H9 (cell line): ENCODE measurements at regions not wholly inside any gene's neighbourhood (a gene's known extent, or its start where the extent isn't known, plus 50 kb on each side); places are given as distances from the start of the nearest gene placed in this dataset.

Experiments used
- DNase-seq: peaks from one replicate; pipeline ENCODE4 v3.0.0-alpha.2; 2017
- H2AFZ ChIP-seq: one replicate; pipeline ENCODE4 v1.6.1; 2013; ENCODE audit warnings: mild to moderate bottlenecking, low read length, control low read depth, moderate library complexity
- H2AK5ac ChIP-seq: 2 replicates; pipeline ENCODE4 v1.6.1; 2013; ENCODE audit warnings: low read length, control low read depth, mixed read lengths; ENCODE audit not compliant: insufficient read length
- H2BK120ac ChIP-seq: one replicate; pipeline ENCODE4 v1.6.1; 2013; ENCODE audit warnings: low read depth, mild to moderate bottlenecking, low read length, control low read depth, inconsistent platforms; ENCODE audit not compliant: poor library complexity, severe bottlenecking
- H2BK12ac ChIP-seq: 2 replicates; pipeline ENCODE4 v1.6.1; 2013; ENCODE audit warnings: low read length, control low read depth, mixed read lengths, low read depth; ENCODE audit not compliant: insufficient read length
- H2BK15ac ChIP-seq: 2 replicates; pipeline ENCODE4 v1.6.1; 2013; ENCODE audit warnings: low read depth, low read length, control low read depth
- H2BK20ac ChIP-seq: one replicate; pipeline ENCODE4 v1.6.1; 2013; ENCODE audit warnings: low read depth, mild to moderate bottlenecking, low read length, control low read depth, inconsistent platforms; ENCODE audit not compliant: poor library complexity, severe bottlenecking
- H2BK5ac ChIP-seq: 2 replicates; pipeline ENCODE4 v1.6.1; 2013; ENCODE audit warnings: low read length, control low read depth, mixed read lengths; ENCODE audit not compliant: insufficient read length
- H3K14ac ChIP-seq: 2 replicates; pipeline ENCODE4 v1.6.1; 2013; ENCODE audit warnings: low read length, control low read depth; ENCODE audit not compliant: insufficient read depth
- H3K18ac ChIP-seq: 2 replicates; pipeline ENCODE4 v1.6.1; 2013; ENCODE audit warnings: low read depth, mild to moderate bottlenecking, mixed read lengths, low read length, control low read depth; ENCODE audit not compliant: insufficient read length
- H3K23ac ChIP-seq: 2 replicates; pipeline ENCODE4 v1.6.1; 2013; ENCODE audit warnings: low read length, control low read depth, mixed read lengths, low read depth; ENCODE audit not compliant: insufficient read length
- H3K23me2 ChIP-seq: 2 replicates; pipeline ENCODE4 v1.6.1; 2013; ENCODE audit warnings: low read depth, mild to moderate bottlenecking, mixed read lengths, low read length, control low read depth; ENCODE audit not compliant: insufficient read length, poor library complexity, severe bottlenecking
- H3K27ac ChIP-seq: 2 replicates; pipeline ENCODE4 v1.5.1; 2013; ENCODE audit warnings: low read length, control low read depth, mixed read lengths, low read depth; ENCODE audit not compliant: insufficient read length
- H3K27me3 ChIP-seq: 2 replicates; pipeline ENCODE4 v1.6.1; 2013; ENCODE audit warnings: low read length, control low read depth, inconsistent platforms; ENCODE audit not compliant: insufficient read depth
- H3K4ac ChIP-seq: 2 replicates; pipeline ENCODE4 v1.6.1; 2013; ENCODE audit warnings: low read depth, mild to moderate bottlenecking, control low read depth, inconsistent platforms, low read length, moderate library complexity
- H3K4me1 ChIP-seq: 2 replicates; pipeline ENCODE4 v1.6.1; 2013; ENCODE audit warnings: low read length, control low read depth, inconsistent platforms; ENCODE audit not compliant: insufficient read depth
- H3K4me2 ChIP-seq: 2 replicates; pipeline ENCODE4 v1.6.1; 2013; ENCODE audit warnings: low read length, control low read depth, mixed read lengths; ENCODE audit not compliant: insufficient read length, insufficient read depth
- H3K56ac ChIP-seq: 2 replicates; pipeline ENCODE4 v1.6.1; 2013; ENCODE audit warnings: low read depth, mild to moderate bottlenecking, mixed read lengths, low read length, control low read depth; ENCODE audit not compliant: insufficient read length
- H3K79me1 ChIP-seq: 2 replicates; pipeline ENCODE4 v1.6.1; 2013; ENCODE audit warnings: low read depth, mild to moderate bottlenecking, moderate library complexity, low read length, control low read depth, inconsistent platforms; ENCODE audit not compliant: insufficient read depth, poor library complexity, severe bottlenecking
- H3K79me2 ChIP-seq: 2 replicates; pipeline ENCODE4 v1.6.1; 2013; ENCODE audit warnings: low read length, control low read depth, inconsistent platforms; ENCODE audit not compliant: insufficient read depth
- H3K9ac ChIP-seq: 2 replicates; pipeline ENCODE4 v1.6.1; 2013; ENCODE audit warnings: low read length, control low read depth, mixed read lengths; ENCODE audit not compliant: insufficient read length; ENCODE audit errors: extremely low read depth
- H3K9me3 ChIP-seq: one replicate; pipeline ENCODE4 v1.6.1; 2013; ENCODE audit warnings: low read depth, low read length, inconsistent platforms; ENCODE audit not compliant: control insufficient read depth
- H3T11ph ChIP-seq: one replicate; pipeline ENCODE4 v1.6.1; 2013; ENCODE audit warnings: mild to moderate bottlenecking, low read length, control low read depth, inconsistent platforms
- H4K20me1 ChIP-seq: one replicate; pipeline ENCODE4 v1.6.1; 2013; ENCODE audit not compliant: control insufficient read depth, insufficient read length, insufficient read depth
- H4K5ac ChIP-seq: 2 replicates; pipeline ENCODE4 v1.6.1; 2013; ENCODE audit warnings: low read depth, mild to moderate bottlenecking, mixed read lengths, low read length, control low read depth; ENCODE audit not compliant: insufficient read length
- H4K8ac ChIP-seq: replicated peaks from 2 replicates; pipeline ENCODE4 v1.6.1; 2013; ENCODE audit warnings: low read length, control low read depth, mixed read lengths, low read depth; ENCODE audit not compliant: insufficient read length
- H4K91ac ChIP-seq: 2 replicates; pipeline ENCODE4 v1.6.1; 2013; ENCODE audit warnings: low read depth, mild to moderate bottlenecking, moderate library complexity, mixed read lengths, low read length, control low read depth; ENCODE audit not compliant: insufficient read length
- H3K27ac Mint-ChIP-seq, 3 experiments: 2 replicates in 2 of 3; 3 replicates in 1 of 3; pipeline ENCODE4 v1.8.0; 2020 to 2021; ENCODE audit warnings: mixed read lengths in 3 of 3, mild to moderate bottlenecking in 1 of 3, moderate library complexity in 1 of 3
- H3K27me3 Mint-ChIP-seq: 2 replicates; pipeline ENCODE4 v1.8.0; 2021; ENCODE audit warnings: low read depth, mild to moderate bottlenecking, moderate library complexity, mixed read lengths
- H3K36me3 Mint-ChIP-seq, 3 experiments: 2 replicates in 2 of 3; 3 replicates in 1 of 3; pipeline ENCODE4 v1.8.0; 2020 to 2021; ENCODE audit warnings: low read depth in 3 of 3, mixed read lengths in 3 of 3; ENCODE audit not compliant: insufficient read depth in 1 of 3
- H3K4me1 Mint-ChIP-seq, 2 experiments: 2 replicates each; pipeline ENCODE4 v1.8.0; 2020; ENCODE audit warnings: mixed read lengths in 2 of 2
- H3K4me3 Mint-ChIP-seq, 2 experiments: 2 replicates in 1 of 2; 3 replicates in 1 of 2; pipeline ENCODE4 v1.8.0; 2020 to 2021; ENCODE audit warnings: mild to moderate bottlenecking in 2 of 2, mixed read lengths in 2 of 2, moderate library complexity in 1 of 2
- H3K9me3 Mint-ChIP-seq, 2 experiments: 2 replicates in 1 of 2; 3 replicates in 1 of 2; pipeline ENCODE4 v1.8.0; 2020; ENCODE audit warnings: mild to moderate bottlenecking in 2 of 2, mixed read lengths in 2 of 2, moderate library complexity in 1 of 2
- CTCF ChIP-seq: fragments of 200-600 bp; sonication (generic); conservative IDR thresholded peaks from 3 replicates; pipeline ENCODE4 v1.8.0; 2021; ENCODE audit warnings: antibody characterized with exemption, mild to moderate bottlenecking
- WGBS: extraction: QIAGEN DNeasy Blood & Tissue Kit; methylation state at CpG from one replicate; pipeline ENCODE4 v1.1.7; 2013; ENCODE audit warnings: missing lambda C conversion rate, low lambda C conversion rate, mixed read lengths; ENCODE audit not compliant: insufficient read length; ENCODE audit errors: extremely low coverage; 5-methylcytosine and 5-hydroxymethylcytosine counted together

- H2BK20ac ChIP-seq, result no peak overlapping the region
- H4K91ac ChIP-seq, result no peak overlapping the region
- H2AK5ac ChIP-seq, result no peak overlapping the region
- no CpG with 5 or more reads among the region's 10 CpGs for WGBS
- H3K9me3 ChIP-seq, result no peaks in the 10 kb centered on the region
- Mint-ChIP-seq H3K9me3 (0 out of 5 replicates have a peak, but pooled peaks cover 0 to 3% of the 10 kb centered on the region in 2 experiments), H3K36me3 (no peaks in the 10 kb centered on the region), H3K27ac (no peak overlapping the region; a peak in 1 of 7 replicates), H3K4me3 (no peak overlapping the region), H3K4me1 (peaks cover 3 to 5% of the 10 kb centered on the region in 2 experiments), H3K27me3 (peaks cover 8% of the 10 kb centered on the region)
- no peak overlapping the region for H2BK15ac ChIP-seq
- H3K79me1 ChIP-seq, result no peaks in the 10 kb centered on the region
- H3K56ac ChIP-seq, result no peak overlapping the region
- H4K8ac ChIP-seq, result no peak overlapping the region
- no peak overlapping the region for H2AFZ ChIP-seq
- no peaks in the 10 kb centered on the region for H4K20me1 ChIP-seq
- H2BK120ac ChIP-seq, result no peak overlapping the region
- no peak overlapping the region for H3K27ac ChIP-seq
- H3K4me1 ChIP-seq, result no peaks in the 10 kb centered on the region
- H3K23me2 ChIP-seq, result no peaks in the 10 kb centered on the region
- H2BK12ac ChIP-seq, result no peak overlapping the region
- H3K9ac ChIP-seq, result no peak overlapping the region
- H3K14ac ChIP-seq, result no peak overlapping the region; the same call in 1 of the 2 replicates
- no peaks in the 10 kb centered on the region for H3K79me2 ChIP-seq
- DNase-seq, result peak; percentile 37
- no peak overlapping the region for H4K5ac ChIP-seq
- no peak overlapping the region for H3K4ac ChIP-seq
- H2BK5ac ChIP-seq, result no peak overlapping the region
- H3K27me3 ChIP-seq, result no peaks in the 10 kb centered on the region
- H3K18ac ChIP-seq, result no peak overlapping the region
- peak; percentile 28; the same call in 2 of the 3 replicates for TF ChIP-seq CTCF
- no peak overlapping the region for H3T11ph ChIP-seq
- H3K4me2 ChIP-seq, result no peak overlapping the region
- H3K23ac ChIP-seq, result no peak overlapping the region
Observed at GRCh38 chr9:135230817-135231520, 143.5 kb downstream of the OLFM1 start.
